ENCODE measurements at regions not wholly inside any gene's neighbourhood (a gene's known extent, or its start where the extent isn't known, plus 50 kb on each side); places are given as distances from the start of the nearest gene placed in this dataset.
"Not testable (repeated sequence)": the region's sequence is repeated elsewhere in the genome, so short reads cannot be mapped to it uniquely, and the experiment has no call there.

- Histone ChIP-seq H3K9me3 (ENCODE audit: severe bottlenecking) (no peaks in the 10 kb centered on the region), H3K4me3 (ENCODE audit: low read depth, low read length) (no peak overlapping the region), H3K36me3 (no peaks in the 10 kb centered on the region), H3K27me3 (ENCODE audit: insufficient read depth, low read depth, severe bottlenecking) (no peaks in the 10 kb centered on the region), H3K27ac (no peak overlapping the region)
- TF ChIP-seq CTCF (IDR thresholded peaks at IDR 0.05; ENCODE audit: low read depth, low read length) = peak; percentile 69
- peak; percentile 46 for DNase-seq
These were observed 443.5 kb downstream of the XIRP2 start for GRCh38 chr2:167331636-167332232.

GRCh38 chr2:167328808-167329207 is 440.5 kb downstream of the XIRP2 start:
- DNase-seq; H3K4me3 ChIP-seq (ENCODE audit: low read depth, low read length); H3K9me3 ChIP-seq (ENCODE audit: severe bottlenecking); H3K27ac ChIP-seq; H3K27me3 ChIP-seq (ENCODE audit: insufficient read depth, low read depth, severe bottlenecking); H3K36me3 ChIP-seq: not testable (repeated sequence)

DNA sequence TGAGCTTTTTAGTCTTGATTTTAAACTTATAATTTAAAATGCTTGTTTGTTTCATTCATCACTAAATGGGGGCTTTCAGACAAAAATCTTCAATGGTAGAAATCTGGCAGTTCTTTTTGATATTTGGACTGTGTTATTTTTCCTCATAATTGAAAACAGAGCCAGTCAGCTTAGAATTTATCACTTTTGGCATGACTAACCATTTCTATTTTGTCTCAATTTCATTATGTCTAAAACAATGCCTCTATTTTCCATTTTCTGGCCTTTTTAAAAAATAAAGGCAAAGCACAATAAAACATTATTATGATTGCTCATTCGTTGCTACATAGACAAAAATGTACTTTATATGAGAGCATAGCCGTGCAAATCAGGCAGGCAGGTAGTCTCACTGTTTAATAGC is 434.5 kb downstream of the XIRP2 start:
- H3K27ac ChIP-seq = no peak overlapping the region
- TF ChIP-seq CTCF (IDR thresholded peaks at IDR 0.05; ENCODE audit: low read depth, low read length) = no peak
- H3K9me3 ChIP-seq (ENCODE audit: severe bottlenecking) = no peaks in the 10 kb centered on the region
- no peak overlapping the region for H3K4me3 ChIP-seq (ENCODE audit: low read depth, low read length)
- no peak for DNase-seq
- H3K36me3 ChIP-seq = no peaks in the 10 kb centered on the region
- H3K27me3 ChIP-seq (ENCODE audit: insufficient read depth, low read depth, severe bottlenecking) = no peaks in the 10 kb centered on the region

DNA sequence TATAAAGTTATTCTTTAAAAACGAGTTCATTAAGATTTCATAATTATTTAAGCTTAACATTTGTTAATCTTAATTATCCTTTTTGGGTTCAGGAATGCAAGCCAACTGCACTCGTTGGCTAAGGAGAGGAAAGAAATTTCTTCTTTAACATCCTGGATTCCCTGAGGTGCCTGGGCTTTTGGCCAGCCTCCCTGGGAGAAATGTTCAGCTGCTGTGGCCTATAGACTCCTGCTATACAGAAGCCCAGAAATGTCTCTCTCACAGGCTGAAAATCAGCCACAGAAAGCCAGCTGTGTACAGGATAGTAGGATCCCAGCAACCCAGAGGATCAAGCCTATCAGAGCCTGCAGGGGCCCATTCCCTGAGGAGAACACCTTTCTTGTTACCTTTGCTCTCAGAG is 430.3 kb downstream of the XIRP2 start:
- Histone ChIP-seq H3K27me3 (ENCODE audit: insufficient read depth, low read depth, severe bottlenecking) (no peaks in the 10 kb centered on the region), H3K4me3 (ENCODE audit: low read depth, low read length) (no peak overlapping the region), H3K9me3 (ENCODE audit: severe bottlenecking) (no peaks in the 10 kb centered on the region), H3K27ac (no peak overlapping the region), H3K36me3 (no peaks in the 10 kb centered on the region)
- DNase-seq = no peak
- TF ChIP-seq CTCF (IDR thresholded peaks at IDR 0.05; ENCODE audit: low read depth, low read length) = no peak

DNA sequence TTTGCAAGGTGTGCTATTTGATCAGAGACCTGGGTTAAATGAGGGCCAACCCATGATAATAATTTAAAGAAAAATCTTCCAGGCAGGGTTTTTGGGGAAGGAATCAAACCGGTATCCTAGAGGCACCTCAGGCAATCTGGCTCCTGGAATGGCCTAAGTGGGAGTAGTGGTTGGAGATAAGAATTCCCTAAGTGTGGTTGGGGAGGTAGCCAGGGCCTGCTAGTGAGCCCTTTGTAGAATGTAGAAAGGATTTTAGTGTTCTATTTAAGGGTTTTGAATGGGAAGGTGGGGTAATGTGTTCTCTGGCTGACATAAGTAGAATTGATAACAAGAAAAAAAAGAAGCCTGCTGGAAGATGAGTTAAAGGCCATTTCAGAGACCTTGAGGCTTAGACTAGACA is 422.2 kb downstream of the XIRP2 start:
- TF ChIP-seq CTCF (IDR thresholded peaks at IDR 0.05; ENCODE audit: low read depth, low read length) = no peak
- DNase-seq = no peak
- Histone ChIP-seq H3K4me3 (ENCODE audit: low read depth, low read length) (no peak overlapping the region), H3K27ac (no peak overlapping the region), H3K9me3 (ENCODE audit: severe bottlenecking) (no peaks in the 10 kb centered on the region), H3K27me3 (ENCODE audit: insufficient read depth, low read depth, severe bottlenecking) (no peaks in the 10 kb centered on the region), H3K36me3 (no peaks in the 10 kb centered on the region)

All from WERI-Rb-1 (cell line).